HG02870 (cell line): ENCODE measurements at regions not wholly inside any gene's neighbourhood (a gene's known extent, or its start where the extent isn't known, plus 50 kb on each side); places are given as distances from the start of the nearest gene placed in this dataset.

Source experiments
- ATAC-seq: cut with Tn5 transposase; IDR thresholded peaks from one replicate; pipeline ENCODE4 v1.9.1; 2021; ENCODE audit warnings: mild to moderate bottlenecking, moderate library complexity; ENCODE audit not compliant: unreplicated experiment

GRCh38 chr16:7185689-7186088 lies 147.0 kb upstream of the RBFOX1 start:
- no peak for ATAC-seq

DNA sequence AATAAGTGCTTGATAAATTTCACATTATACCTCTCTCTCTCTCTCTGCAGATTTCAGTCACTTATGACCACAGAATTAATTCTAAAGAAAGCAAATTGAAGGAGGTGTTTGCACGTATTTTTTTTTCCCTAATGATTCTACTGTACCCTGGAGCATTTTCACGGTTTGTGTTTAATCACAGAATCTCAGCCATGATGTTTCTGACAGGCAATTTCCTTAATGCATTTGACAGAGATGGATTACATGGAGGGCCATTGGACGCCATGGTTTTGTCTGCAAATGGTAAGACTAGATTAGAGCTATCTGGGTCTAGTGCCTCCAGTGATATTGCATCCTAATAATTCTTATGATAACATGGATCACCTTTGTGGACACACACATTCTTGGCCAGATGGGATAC lies 147.5 kb upstream of the RBFOX1 start:
- no peak for ATAC-seq

DNA sequence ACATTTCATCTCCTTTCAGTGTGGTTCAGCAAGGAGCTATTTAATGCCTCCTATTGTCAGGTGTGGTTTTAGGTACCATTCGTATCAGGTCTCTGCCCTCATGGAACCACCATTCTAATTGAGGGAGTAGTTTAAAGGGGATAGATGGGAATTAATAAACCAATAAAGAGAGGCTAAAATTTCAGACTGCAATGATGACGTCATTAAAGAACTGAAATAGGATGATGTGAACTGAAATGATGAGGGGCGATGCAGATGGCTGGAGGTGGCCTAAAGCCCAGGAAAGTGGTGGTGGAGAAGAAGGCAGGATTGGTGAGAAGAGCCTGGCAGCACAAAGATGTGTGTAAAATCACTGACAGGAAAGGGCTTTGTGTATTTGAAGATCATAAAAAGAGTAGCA lies 148.9 kb upstream of the RBFOX1 start:
- no peak for ATAC-seq

DNA sequence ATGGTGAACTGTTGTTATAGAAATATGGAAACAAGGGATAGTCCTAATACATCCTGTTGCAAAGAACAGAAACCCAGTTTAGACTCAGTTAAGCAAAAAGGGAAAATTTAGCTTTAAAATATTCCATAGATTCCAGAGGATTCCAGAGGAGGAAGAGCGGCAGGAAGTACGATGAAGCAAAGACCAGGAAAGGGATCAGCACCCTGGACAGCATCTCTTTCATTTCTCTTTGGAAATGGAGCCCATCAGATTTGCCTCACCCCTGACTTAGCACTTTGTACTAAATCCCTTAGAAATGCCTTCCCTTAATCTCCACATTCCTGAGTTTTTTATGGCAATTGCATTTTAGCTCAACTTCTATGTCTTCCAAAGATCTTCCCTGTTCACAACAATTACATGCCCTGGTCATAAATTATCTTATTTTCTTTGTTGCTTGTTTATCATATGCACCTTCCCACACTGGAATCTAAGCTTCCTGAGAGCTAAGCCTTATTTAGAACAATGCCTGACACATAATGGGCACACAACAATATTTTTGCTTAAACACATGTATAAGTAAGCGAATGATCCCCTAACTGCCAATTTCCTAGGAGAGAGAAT lies 150.0 kb upstream of the RBFOX1 start:
- no peak for ATAC-seq

DNA sequence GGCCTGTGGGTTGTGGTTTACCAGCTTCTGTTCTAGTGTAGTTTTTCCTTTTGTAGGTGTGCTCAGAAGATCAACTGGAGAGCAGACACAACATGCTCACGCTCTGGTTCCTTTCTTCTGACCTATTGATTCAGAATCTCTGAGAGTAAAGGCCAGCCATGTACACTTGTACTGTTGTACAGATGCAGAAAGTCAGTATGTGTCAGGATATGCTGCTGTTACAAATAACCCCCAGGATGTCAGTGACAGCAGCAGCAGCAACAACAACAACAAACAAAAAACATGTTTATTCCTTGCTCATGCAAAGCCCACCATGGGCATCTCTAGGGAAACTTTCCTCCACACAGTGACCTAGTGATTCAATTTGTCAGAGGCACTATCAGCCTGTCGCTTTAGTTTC lies 154.8 kb upstream of the RBFOX1 start:
- no peak for ATAC-seq

GRCh38 chr16:7171151-7171550 lies 161.5 kb upstream of the RBFOX1 start:
- ATAC-seq, result no peak

DNA sequence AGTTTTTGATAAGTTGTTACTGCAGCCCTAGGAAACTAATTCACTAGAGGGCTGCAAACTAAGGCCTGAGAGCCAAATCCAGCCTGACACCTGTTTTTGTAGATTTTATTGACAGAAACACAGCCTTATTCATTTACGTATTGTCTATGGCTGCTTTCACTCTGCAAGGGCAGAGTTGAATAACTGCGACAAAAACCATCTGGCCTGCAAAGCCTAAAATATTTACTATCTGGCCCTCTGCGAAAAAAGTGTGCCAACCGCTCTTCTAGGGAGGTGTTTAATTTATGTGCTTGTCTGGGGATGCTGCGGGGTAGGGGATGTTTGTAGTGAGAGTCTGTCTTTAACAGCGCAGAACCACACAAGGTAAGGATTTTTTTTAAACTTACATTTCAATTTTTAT lies 165.0 kb upstream of the RBFOX1 start:
- no peak for ATAC-seq

GRCh38 chr16:7161891-7162290 lies 170.8 kb upstream of the RBFOX1 start:
- no peak for ATAC-seq

DNA sequence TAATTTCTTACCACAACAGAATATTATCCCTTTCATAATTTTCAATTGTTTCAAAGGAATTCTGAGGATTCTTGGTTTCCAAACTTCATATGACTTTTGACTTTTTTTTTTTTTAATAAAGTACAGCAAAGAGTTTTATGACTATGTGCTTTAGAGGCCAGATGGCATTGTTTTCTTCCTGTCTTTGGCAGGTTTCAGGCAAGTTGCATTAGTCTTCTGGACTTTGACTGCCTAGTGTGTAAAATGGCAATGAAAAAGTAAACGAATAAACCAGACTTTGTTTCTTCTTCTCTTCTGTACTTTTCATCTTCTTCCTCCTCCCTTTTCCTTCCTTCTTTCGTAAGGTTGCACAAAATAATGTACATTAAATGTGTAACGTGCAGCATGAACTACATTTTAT lies 172.6 kb upstream of the RBFOX1 start:
- no peak for ATAC-seq

DNA sequence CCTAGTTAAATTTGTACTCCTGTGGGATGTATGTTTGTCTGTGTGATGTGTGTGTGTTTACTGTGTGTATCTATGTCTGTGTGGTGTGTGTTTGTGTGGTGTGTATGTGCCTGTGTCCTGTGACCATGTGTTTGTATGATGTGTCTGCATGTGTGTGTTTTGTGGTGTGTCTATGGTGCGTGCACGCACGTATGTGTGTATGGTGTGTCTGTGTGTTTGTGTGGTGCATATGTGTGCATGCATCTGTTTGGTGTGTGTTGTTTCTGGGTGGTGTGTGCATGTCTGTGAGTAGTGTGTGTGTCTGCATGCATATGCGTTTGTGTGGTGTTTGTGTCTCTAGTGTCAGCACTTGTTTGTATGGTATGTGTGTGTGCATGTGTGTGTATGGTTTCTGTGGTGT lies 174.2 kb upstream of the RBFOX1 start:
- no peak for ATAC-seq

DNA sequence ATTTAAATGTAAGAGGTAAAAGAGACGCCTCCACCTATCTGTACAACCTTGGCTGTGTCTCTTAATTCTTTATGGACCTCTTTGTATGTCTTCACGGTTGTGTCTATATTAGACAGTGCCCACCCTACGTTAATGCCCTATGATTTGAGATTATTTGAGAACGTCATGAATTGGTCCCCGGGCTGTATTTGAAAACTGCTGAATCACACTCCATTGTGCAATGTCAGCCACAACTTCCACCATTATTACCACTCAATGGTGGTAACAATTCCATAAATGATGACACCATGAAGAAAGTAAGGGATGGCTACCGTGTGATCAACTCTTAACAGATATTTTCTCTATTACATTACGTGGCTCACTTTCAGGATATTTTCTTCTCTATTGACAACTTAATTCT lies 182.4 kb upstream of the RBFOX1 start:
- ATAC-seq, result no peak

- no peak for ATAC-seq
Observed at GRCh38 chr16:7148606-7149005, 184.0 kb upstream of the RBFOX1 start.

DNA sequence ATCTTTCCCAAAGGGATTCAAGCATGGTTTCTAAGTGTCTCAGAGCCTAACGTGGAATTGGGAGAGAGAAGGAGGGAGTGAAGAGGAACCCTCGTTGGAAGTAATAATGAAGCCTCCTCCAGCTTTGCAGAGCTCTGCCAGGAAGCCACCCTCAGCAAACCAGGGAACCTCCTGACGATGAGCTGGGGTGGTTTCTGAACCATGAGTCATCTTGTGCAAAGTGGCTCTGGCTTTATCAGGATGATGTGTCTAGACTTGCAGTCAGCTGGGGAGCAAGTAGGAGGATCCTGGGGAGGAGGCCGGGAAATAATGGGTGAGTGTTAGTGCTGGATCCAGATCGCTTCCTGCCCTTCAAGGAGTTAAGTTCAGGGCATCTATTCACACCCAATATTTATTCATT lies 191.7 kb upstream of the RBFOX1 start:
- no peak for ATAC-seq

- ATAC-seq, result no peak
Observed at GRCh38 chr16:7137560-7138330, 194.9 kb upstream of the RBFOX1 start.

GRCh38 chr16:7132465-7132864 lies 200.2 kb upstream of the RBFOX1 start:
- no peak for ATAC-seq

DNA sequence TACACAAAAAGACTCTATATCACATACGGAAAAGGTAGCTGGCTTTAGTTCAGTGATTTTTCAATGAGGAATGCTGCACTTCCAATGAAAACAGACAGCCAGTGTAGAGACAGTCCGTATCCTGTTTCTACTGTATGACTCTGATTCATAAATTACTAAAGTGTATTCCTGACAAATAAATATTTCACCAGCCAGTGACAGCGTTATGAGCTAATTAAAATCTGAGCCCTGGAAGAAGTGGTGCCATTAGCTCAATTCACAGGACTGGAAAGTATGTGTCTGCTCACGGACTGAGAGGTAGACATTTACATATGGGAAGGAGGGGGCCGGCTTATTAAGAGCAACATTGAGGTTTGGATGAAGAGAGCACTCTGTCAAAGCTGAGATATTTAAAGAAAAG lies 207.9 kb upstream of the RBFOX1 start:
- no peak for ATAC-seq

- ATAC-seq, result no peak
Observed at GRCh38 chr16:7124242-7124641, 208.4 kb upstream of the RBFOX1 start.

DNA sequence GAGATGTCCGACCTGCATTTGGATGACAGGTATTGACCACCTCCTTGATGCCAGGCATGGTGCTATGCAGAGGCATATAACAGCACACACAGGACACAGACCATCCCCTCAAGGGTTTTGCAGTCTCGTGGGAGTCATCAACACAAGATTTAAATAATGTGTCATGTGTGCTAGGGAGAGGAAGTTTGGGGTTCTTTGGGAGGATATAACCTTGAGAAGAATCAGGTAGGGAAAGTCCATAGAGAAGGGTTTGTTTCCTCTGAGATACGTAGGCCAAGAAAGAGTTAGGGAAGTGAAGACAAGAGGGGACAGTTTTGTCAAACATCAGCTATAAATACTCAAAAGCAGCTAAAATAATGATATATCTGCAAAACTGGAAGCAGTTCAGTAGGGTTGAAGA lies 215.9 kb upstream of the RBFOX1 start:
- ATAC-seq, result no peak

DNA sequence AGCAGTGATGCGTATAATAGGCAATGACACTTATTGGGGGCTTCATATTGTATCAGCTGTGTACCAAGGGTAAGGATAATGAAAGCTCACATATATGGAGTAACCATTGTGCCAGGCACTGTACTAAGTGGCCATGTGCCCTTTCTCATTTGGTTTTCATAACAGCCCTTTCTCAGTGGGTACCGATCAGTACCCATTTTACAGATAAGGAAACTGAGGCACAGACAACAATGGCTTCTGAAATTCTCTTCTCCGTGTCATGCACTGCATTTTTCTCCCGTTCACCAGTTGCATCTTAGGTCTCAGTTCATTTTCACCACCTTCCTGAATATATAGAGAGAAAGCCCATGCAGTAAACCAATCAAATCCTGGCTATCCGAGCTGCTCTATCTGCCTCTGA lies 216.7 kb upstream of the RBFOX1 start:
- ATAC-seq, result no peak

DNA sequence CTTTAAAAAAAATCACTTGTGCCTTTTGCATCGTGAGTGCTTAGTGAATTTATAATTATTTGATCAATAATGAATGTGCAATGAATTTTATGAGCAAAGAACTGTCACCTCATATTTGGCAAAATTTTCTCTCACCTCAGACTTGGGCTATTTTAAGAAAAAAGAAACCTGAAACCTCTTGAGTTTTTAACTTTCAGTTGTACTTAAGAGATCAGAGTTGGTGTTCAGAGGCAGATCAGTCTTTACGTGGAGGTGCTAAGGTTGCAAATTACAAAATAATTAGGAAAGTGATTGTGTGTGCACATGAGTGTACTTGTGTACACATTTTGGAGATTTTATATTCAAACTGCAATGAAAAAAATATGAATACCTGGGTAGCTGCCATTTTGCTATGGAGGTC lies 218.7 kb upstream of the RBFOX1 start:
- ATAC-seq, result no peak

DNA sequence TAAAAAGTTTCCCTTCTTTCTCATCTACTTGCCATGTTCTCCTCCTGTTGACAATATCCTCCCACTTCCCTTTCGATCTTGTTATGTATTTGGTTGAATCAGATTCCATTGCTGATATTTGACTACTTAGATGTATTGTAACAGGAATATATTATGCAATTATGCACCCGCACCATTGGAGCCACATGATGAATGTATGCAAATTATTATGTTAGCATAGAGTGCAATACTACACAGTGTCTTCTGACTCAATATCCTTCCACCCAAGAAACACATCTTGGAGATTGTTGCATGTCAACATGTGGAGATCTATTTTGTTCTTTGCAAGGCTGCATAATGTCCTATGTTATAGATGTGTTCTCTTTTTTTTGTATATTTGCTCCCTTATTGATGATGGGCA lies 219.2 kb upstream of the RBFOX1 start:
- no peak for ATAC-seq

DNA sequence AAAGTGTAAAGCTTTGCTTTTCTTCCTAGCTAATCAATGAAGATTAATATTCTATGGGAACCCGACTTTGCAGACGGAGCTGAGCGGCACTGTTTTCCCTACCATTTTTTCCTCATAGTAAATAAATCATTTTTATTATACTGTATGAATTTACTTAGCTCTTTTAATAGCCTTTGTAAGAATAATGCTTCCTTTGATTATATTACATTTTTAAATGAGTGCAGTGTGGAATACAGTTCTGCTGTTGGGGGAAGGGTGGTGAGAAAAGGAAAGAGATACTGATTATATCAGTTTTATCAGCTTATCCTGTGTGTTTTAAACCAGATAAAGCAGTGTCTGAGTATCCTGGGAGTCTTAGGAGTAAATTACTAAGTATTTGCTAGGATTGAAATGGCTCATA lies 221.4 kb upstream of the RBFOX1 start:
- ATAC-seq, result no peak

DNA sequence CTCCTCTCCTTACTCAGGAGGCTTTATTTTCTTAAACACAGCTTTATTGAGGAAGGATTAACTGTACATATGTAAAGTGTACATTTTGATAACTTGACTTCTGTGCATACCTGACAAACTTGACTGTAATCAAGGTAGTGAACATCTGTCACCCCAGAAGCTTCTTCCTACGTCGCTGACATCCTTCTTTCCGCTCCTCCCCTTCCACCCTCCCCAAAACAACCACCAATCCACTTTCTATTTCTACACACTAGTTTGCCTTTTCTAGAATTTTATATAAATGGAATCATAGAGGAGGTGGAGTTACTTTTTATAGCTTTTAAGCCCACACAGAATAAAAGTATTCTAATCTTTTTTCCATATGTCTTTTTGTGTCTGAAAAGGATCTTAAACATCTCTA lies 225.2 kb upstream of the RBFOX1 start:
- no peak for ATAC-seq
